HepG2 (cell line): ENCODE measurements at regions not wholly inside any gene's neighbourhood (a gene's known extent, or its start where the extent isn't known, plus 50 kb on each side); places are given as distances from the start of the nearest gene placed in this dataset.

Source experiments
- ATF6 ChIP-seq: sonication (generic); formaldehyde crosslinking; conservative IDR thresholded peaks from 2 replicates; pipeline ENCODE4 v1.4.0; 2020; ENCODE audit warnings: missing genetic modification reagents
- CTCF ChIP-seq: sonication (generic); formaldehyde crosslinking; IDR thresholded peaks from 2 replicates; pipeline ENCODE4 v1.5.0; 2020; ENCODE audit warnings: mild to moderate bottlenecking, missing genetic modification reagents, moderate library complexity
- RBAK ChIP-seq: sonication (generic); formaldehyde crosslinking; IDR thresholded peaks from 2 replicates; pipeline ENCODE4 v1.5.1; 2020; ENCODE audit warnings: mild to moderate bottlenecking, missing genetic modification reagents
- SIN3A ChIP-seq: IDR thresholded peaks from 2 replicates; pipeline ENCODE4 v1.6.1; 2011; ENCODE audit warnings: low read depth, mild to moderate bottlenecking, control low read depth, low read length, borderline replicate concordance
- TGIF2 ChIP-seq: IDR thresholded peaks from 2 replicates; pipeline ENCODE4 v1.6.1; 2016; ENCODE audit warnings: control low read depth, missing compliant biosample characterization
- ZBTB8A ChIP-seq: sonication (generic); formaldehyde crosslinking; IDR thresholded peaks from 2 replicates; pipeline ENCODE4 v1.4.0; 2020; ENCODE audit warnings: mild to moderate bottlenecking, low read depth, missing genetic modification reagents, borderline replicate concordance
- ZNF274 ChIP-seq: sonication (generic); formaldehyde crosslinking; IDR thresholded peaks from 2 replicates; pipeline ENCODE4 v1.5.1; 2020; ENCODE audit warnings: mild to moderate bottlenecking, missing genetic modification reagents
- ZNF549 ChIP-seq: sonication (generic); formaldehyde crosslinking; IDR thresholded peaks from 2 replicates; pipeline ENCODE4 v1.5.0; 2020; ENCODE audit warnings: missing genetic modification reagents

- TF ChIP-seq ATF6 (no peak), RBAK (CRISPR knock-in tag) (no peak), CTCF (CRISPR knock-in tag) (no peak), ZBTB8A (CRISPR knock-in tag) (no peak), ZNF274 (no peak), TGIF2 (CRISPR knock-in tag) (no peak), ZNF549 (CRISPR knock-in tag) (no peak), SIN3A (no peak)
These were observed 771.3 kb upstream of the ARGLU1 start for GRCh38 chr13:107339209-107339608.
